HEK293T (cell line): ENCODE measurements at regions not wholly inside any gene's neighbourhood (a gene's known extent, or its start where the extent isn't known, plus 50 kb on each side); places are given as distances from the start of the nearest gene placed in this dataset.
"Not testable (repeated sequence)": the region's sequence is repeated elsewhere in the genome, so short reads cannot be mapped to it uniquely, and the experiment has no call there.

ENCODE experiments used
- CTCF ChIA-PET: fragments of 350-600 bp; formaldehyde crosslinking; extraction: SDS; loops from one replicate; lab custom pipeline; 2021; ENCODE audit warnings: antibody characterized with exemption, inconsistent platforms; lab: Yijun Ruan, JAX
- POLR2A ChIA-PET: fragments of 350-600 bp; formaldehyde crosslinking; extraction: SDS; loops from one replicate; lab custom pipeline; 2020; ENCODE audit warnings: antibody characterized with exemption, inconsistent platforms; lab: Yijun Ruan, JAX
- DNase-seq: peaks from one replicate; pipeline ENCODE4 v3.0.0; 2012; ENCODE audit warnings: mixed read lengths; ENCODE audit errors: extremely low spot score
- ARNT ChIP-seq: fragments of 450-650 bp; IDR thresholded peaks from 2 replicates; pipeline ENCODE4 v1.6.1; 2017; ENCODE audit warnings: mild to moderate bottlenecking
- BHLHE40 ChIP-seq: fragments of 450-650 bp; IDR thresholded peaks from 2 replicates; pipeline ENCODE4 v1.6.1; 2016; ENCODE audit warnings: mild to moderate bottlenecking, moderate library complexity, borderline replicate concordance
- CTBP1 ChIP-seq: fragments of 450-650 bp; IDR thresholded peaks from 2 replicates; pipeline ENCODE4 v1.6.1; 2016; ENCODE audit warnings: borderline replicate concordance
- ELF4 ChIP-seq: fragments of 450-650 bp; IDR thresholded peaks from 2 replicates; pipeline ENCODE4 v1.6.1; 2017; ENCODE audit warnings: antibody characterized with exemption
- FOXA1 ChIP-seq: fragments of 450-650 bp; IDR thresholded peaks from 2 replicates; pipeline ENCODE4 v1.6.1; 2016; ENCODE audit warnings: mild to moderate bottlenecking
- FOXK2 ChIP-seq: fragments of 450-650 bp; IDR thresholded peaks from 2 replicates; pipeline ENCODE4 v1.6.1; 2016; ENCODE audit warnings: mild to moderate bottlenecking
- FOXM1 ChIP-seq: fragments of 450-650 bp; IDR thresholded peaks from 2 replicates; pipeline ENCODE4 v1.6.1; 2017; ENCODE audit warnings: mild to moderate bottlenecking, borderline replicate concordance
- HDGF ChIP-seq: fragments of 450-650 bp; IDR thresholded peaks from 2 replicates; pipeline ENCODE4 v1.6.1; 2017; ENCODE audit warnings: antibody characterized with exemption, borderline replicate concordance
- L3MBTL2 ChIP-seq: fragments of 450-650 bp; conservative IDR thresholded peaks from 2 replicates; pipeline ENCODE4 v1.6.1; 2016; ENCODE audit warnings: mild to moderate bottlenecking
- LEF1 ChIP-seq: fragments of 450-650 bp; IDR thresholded peaks from 2 replicates; pipeline ENCODE4 v1.6.1; 2017; ENCODE audit warnings: mild to moderate bottlenecking, borderline replicate concordance
- NFRKB ChIP-seq: fragments of 450-650 bp; IDR thresholded peaks from 2 replicates; pipeline ENCODE4 v1.6.1; 2016; ENCODE audit warnings: mild to moderate bottlenecking, moderate library complexity
- SP1 ChIP-seq: fragments of 450-650 bp; IDR thresholded peaks from 2 replicates; pipeline ENCODE4 v1.6.1; 2017
- SUZ12 ChIP-seq: fragments of 450-650 bp; IDR thresholded peaks from 2 replicates; pipeline ENCODE4 v1.6.1; 2016; ENCODE audit warnings: mild to moderate bottlenecking
- TARDBP ChIP-seq: fragments of 450-650 bp; IDR thresholded peaks from 2 replicates; pipeline ENCODE4 v1.6.1; 2016
- ZNF384 ChIP-seq: fragments of 450-650 bp; IDR thresholded peaks from 2 replicates; pipeline ENCODE4 v1.6.1; 2016
- TF ChIP-seq, protein P1 (sequence below): fragments of 450-650 bp; IDR thresholded peaks from 2 replicates; pipeline ENCODE4 v1.6.1; 2016

DNA sequence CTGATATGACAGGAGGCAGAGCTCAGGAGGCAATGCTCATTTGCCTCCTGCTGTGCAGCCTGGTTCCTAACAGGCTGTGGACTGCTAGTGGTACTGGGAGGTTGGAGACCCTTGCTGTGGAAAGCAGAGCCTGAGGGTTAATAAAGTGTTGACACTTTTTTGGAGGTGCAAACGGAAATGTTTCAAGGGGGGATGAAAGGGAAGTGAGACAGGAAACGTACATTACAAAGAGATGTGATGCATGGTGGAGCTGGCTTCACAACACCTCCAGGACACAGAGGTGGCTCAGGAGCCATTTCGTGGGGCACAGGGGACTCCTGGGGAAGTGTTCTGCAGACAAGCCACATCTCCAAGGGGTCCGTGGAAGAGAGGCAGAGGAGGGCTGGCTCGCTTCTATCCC is 137.6 kb upstream of the SVIL start:
- no peak for DNase-seq
- CTCF ChIA-PET: no interaction called here
- no peak for TF ChIP-seq CTBP1
- no peak for TF ChIP-seq HDGF
- TF ChIP-seq FOXM1: no peak
- TF ChIP-seq, protein P1, sequence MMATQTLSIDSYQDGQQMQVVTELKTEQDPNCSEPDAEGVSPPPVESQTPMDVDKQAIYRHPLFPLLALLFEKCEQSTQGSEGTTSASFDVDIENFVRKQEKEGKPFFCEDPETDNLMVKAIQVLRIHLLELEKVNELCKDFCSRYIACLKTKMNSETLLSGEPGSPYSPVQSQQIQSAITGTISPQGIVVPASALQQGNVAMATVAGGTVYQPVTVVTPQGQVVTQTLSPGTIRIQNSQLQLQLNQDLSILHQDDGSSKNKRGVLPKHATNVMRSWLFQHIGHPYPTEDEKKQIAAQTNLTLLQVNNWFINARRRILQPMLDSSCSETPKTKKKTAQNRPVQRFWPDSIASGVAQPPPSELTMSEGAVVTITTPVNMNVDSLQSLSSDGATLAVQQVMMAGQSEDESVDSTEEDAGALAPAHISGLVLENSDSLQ: no peak
- no peak for TF ChIP-seq ZNF384
- no peak for TF ChIP-seq SUZ12
- no peak for TF ChIP-seq BHLHE40
- TF ChIP-seq ELF4: no peak
- TF ChIP-seq LEF1: no peak
- TF ChIP-seq L3MBTL2: no peak
- no peak for TF ChIP-seq FOXA1
- no peak for TF ChIP-seq FOXK2
- no peak for TF ChIP-seq TARDBP
- no peak for TF ChIP-seq SP1
- no peak for TF ChIP-seq ARNT
- TF ChIP-seq NFRKB: no peak
- POLR2A ChIA-PET: no interaction called here

DNA sequence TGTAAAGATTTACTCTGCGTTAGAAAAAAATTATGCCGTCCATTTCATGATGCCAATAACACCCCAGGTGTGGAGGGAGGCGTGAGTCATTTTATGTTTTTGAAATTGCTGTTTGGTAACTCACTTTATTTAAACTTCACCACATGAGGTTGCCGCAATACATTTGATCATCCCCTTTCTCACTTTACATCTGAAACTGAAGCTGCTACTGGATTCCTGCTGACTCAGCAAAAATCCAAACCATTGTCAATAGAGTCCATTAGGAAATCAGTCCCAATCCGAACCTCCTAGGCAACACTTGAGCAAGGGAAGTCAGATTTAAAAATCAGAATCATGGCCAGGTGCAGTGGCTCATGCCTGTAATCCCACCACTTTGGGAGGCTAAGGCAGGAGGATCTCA is 136.6 kb upstream of the SVIL start:
- ChIA-PET CTCF (no interaction called here), POLR2A (no interaction called here)
- TF ChIP-seq BHLHE40: no peak
- TF ChIP-seq ZNF384: no peak
- TF ChIP-seq FOXK2: no peak
- no peak for TF ChIP-seq HDGF
- TF ChIP-seq, protein P1: no peak
- TF ChIP-seq ELF4: no peak
- no peak for TF ChIP-seq ARNT
- no peak for TF ChIP-seq L3MBTL2
- no peak for TF ChIP-seq TARDBP
- no peak for TF ChIP-seq FOXA1
- no peak for TF ChIP-seq LEF1
- TF ChIP-seq SP1: no peak
- TF ChIP-seq SUZ12: no peak
- no peak for DNase-seq

DNA sequence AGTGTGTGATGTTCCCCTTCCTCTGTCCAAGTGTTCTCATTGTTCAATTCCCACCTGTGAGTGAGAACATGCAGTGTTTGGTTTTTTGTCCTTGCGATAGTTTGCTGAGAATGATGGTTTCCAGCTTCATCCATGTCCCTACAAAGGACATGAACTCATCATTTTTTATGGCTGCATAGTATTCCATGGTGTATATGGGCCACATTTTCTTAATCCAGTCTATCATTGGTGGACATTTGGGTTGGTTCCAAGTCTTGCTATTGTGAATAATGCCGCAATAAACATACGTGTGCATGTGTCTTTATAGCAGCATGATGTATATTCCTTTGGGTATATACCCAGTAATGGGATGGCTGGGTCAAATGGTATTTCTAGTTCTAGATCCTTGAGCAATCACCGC is 134.5 kb upstream of the SVIL start:
- POLR2A ChIA-PET, DNase-seq, CTCF ChIA-PET: not testable (repeated sequence)

DNA sequence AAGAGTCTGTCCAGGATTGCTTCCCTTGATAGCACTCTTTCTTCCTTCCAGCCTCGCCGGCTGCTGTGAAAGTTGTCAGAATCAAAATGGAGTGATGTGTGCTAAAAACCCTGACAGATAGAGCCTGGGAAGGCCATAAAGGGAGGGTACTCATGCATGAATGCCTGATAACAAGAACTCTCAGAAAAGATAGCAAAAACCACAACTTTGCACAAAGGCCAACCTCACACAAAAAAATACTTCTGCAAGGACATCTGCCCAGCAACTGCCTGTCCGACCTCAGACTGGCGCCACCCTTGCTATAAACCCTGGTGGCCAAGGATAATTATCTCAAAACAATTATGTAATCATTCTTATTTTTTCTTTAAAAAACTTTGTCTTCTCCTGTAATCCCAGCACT is 133.2 kb upstream of the SVIL start:
- ChIA-PET CTCF (no interaction called here), POLR2A (no interaction called here)
- no peak for TF ChIP-seq SUZ12
- TF ChIP-seq NFRKB: no peak
- TF ChIP-seq, protein P1: no peak
- no peak for TF ChIP-seq L3MBTL2
- no peak for TF ChIP-seq ARNT
- TF ChIP-seq HDGF: no peak
- DNase-seq: no peak

DNA sequence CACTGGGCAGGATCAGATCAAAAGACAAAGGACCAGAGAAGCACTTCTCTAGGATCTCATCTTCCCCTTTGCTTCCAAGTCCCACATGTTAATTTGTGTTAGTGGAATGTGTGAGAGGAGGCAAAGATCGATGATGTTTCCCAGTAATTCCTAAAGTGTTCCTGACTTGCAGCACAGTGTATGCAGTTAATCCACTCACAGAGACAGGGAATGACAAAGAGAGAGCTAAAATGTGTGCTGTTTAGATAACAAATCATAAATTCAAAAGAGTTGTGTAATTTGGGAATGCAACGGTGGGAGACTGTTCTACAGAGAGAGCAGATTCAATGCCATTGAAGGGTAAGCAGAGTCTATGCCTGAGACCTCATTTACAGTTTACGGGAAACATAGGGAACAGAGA is 132.0 kb upstream of the SVIL start:
- DNase-seq: no peak
- CTCF ChIA-PET: no interaction called here
- TF ChIP-seq, protein P1: no peak
- TF ChIP-seq FOXA1 (no peak), ZNF384 (no peak), LEF1 (no peak), L3MBTL2 (no peak), FOXK2 (no peak), CTBP1 (no peak), NFRKB (no peak), ARNT (no peak), HDGF (no peak), SP1 (no peak), TARDBP (no peak), ELF4 (no peak), FOXM1 (no peak), BHLHE40 (no peak), SUZ12 (no peak)
- POLR2A ChIA-PET: no interaction called here

DNA sequence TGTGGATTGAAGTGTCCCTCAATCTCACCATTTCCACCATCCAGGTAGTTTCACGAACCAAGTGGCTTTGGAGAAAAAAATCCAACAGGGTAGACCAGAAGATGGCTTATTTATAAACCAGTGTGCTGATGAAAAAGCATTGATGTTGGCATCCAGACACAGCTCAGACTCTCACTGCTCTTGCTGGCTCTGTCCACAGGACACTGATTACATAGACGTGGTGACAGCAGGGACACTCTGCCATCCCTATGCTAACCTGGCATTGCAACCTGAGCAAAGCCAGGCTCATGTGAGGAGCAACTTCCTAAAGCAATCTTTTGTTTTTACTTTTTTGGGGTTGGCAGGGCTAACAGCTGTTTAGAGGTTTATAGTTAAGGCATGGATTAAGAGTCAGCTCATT is 130.6 kb upstream of the SVIL start:
- ChIA-PET POLR2A (no interaction called here), CTCF (no interaction called here)
- TF ChIP-seq ZNF384 (no peak), TARDBP (no peak), FOXA1 (no peak), LEF1 (no peak), L3MBTL2 (no peak), NFRKB (no peak), SUZ12 (no peak), HDGF (no peak), SP1 (no peak), FOXK2 (no peak), CTBP1 (no peak), FOXM1 (no peak), BHLHE40 (no peak)
- TF ChIP-seq, protein P1: no peak
- no peak for DNase-seq
